PFSK-1 (cell line): ENCODE measurements at regions not wholly inside any gene's neighbourhood (a gene's known extent, or its start where the extent isn't known, plus 50 kb on each side); places are given as distances from the start of the nearest gene placed in this dataset.

Source experiments
- FOXP2 ChIP-seq: optimal IDR thresholded peaks from 2 replicates; pipeline ENCODE3; 2011; ENCODE audit warnings: borderline replicate concordance, control low read depth, inconsistent platforms; ENCODE audit not compliant: insufficient read depth; ENCODE audit errors: extremely low read length, extremely low read depth
- POLR2AphosphoS5 ChIP-seq: IDR thresholded peaks from 2 replicates; pipeline ENCODE4 v1.6.1; 2012; ENCODE audit warnings: low read depth, mild to moderate bottlenecking, control low read depth, low read length, moderate library complexity
- SIN3A ChIP-seq: IDR thresholded peaks from 2 replicates; pipeline ENCODE4 v1.6.1; 2012; ENCODE audit warnings: mild to moderate bottlenecking, low read length, moderate library complexity, borderline replicate concordance; ENCODE audit not compliant: insufficient read depth
- TAF1 ChIP-seq: IDR thresholded peaks from 2 replicates; pipeline ENCODE4 v1.6.1; 2012; ENCODE audit warnings: low read length, control low read depth, borderline replicate concordance; ENCODE audit not compliant: insufficient read depth
- TF ChIP-seq, protein P1 (sequence below), 2 experiments: IDR thresholded peaks; 2 replicates each; pipeline versions ENCODE4 v1.6.1 to v1.8.0; 2011 to 2012; ENCODE audit warnings: low read depth in 2 of 2, low read length in 2 of 2, control low read depth in 1 of 2, inconsistent platforms in 1 of 2, mild to moderate bottlenecking in 1 of 2, moderate library complexity in 1 of 2; ENCODE audit not compliant: insufficient read depth in 1 of 2

DNA sequence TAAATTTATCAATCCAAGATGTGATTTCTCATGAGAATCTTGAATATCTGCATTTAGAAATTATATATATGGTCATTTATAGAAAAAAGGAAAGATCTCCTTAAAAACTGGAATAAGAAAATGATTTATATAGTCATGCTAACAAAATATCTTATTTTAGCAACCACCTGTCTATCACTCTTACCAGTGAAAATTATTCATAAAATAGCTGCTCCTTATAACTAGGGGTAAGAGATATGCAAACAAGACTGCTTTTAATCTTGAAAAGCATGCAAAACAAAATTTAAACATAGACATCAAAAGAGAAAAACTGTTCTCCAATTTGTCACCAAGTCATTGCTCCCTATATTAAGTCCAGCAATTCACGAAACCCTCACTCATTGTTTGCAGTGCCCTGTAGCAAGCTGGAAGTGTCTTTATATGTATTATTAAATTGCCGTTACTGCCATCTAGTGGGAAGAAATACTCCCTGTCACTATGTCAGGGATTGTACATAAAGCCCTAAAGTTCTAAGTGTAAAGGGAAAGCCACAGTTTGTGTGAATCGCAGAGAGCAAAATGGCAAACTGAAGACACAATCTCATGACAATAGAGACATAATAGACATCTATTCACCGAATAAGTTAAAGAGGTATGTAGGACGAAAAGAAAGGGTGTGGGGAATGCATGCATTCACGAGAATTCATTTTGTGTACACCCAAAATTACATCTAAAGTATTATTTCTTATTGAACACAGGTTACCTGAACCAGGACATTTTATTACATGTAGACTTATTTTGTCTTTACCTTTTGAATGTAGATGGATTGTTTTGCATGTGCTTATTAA lies 600.5 kb downstream of the USP25 start:
- TF ChIP-seq SIN3A (no peak), FOXP2 (no peak), TAF1 (no peak), POLR2AphosphoS5 (no peak)
- TF ChIP-seq, protein P1, sequence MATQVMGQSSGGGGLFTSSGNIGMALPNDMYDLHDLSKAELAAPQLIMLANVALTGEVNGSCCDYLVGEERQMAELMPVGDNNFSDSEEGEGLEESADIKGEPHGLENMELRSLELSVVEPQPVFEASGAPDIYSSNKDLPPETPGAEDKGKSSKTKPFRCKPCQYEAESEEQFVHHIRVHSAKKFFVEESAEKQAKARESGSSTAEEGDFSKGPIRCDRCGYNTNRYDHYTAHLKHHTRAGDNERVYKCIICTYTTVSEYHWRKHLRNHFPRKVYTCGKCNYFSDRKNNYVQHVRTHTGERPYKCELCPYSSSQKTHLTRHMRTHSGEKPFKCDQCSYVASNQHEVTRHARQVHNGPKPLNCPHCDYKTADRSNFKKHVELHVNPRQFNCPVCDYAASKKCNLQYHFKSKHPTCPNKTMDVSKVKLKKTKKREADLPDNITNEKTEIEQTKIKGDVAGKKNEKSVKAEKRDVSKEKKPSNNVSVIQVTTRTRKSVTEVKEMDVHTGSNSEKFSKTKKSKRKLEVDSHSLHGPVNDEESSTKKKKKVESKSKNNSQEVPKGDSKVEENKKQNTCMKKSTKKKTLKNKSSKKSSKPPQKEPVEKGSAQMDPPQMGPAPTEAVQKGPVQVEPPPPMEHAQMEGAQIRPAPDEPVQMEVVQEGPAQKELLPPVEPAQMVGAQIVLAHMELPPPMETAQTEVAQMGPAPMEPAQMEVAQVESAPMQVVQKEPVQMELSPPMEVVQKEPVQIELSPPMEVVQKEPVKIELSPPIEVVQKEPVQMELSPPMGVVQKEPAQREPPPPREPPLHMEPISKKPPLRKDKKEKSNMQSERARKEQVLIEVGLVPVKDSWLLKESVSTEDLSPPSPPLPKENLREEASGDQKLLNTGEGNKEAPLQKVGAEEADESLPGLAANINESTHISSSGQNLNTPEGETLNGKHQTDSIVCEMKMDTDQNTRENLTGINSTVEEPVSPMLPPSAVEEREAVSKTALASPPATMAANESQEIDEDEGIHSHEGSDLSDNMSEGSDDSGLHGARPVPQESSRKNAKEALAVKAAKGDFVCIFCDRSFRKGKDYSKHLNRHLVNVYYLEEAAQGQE (IDR thresholded peaks at IDR 0.05; ENCODE audit: insufficient read depth in 1 of 2, low read depth in 2 of 2, low read length in 2 of 2) = no peak

DNA sequence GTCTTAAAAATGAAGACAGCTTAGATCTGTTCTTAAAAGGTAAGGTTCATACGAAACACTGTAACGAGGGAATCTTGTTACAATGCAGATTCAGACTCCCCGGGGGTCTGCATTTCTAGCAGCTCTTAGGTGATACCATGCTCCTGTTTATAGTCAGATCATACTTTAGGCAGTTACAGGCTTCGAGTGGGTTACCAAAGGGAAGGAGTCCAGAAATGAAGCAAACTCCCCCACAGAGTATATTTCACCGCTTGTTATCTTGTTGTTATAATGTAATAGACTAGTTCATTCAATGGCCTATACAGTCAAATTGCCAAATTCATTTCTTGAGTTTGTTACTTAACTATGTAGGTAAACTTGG lies 601.1 kb downstream of the USP25 start:
- TF ChIP-seq, protein P1 (IDR thresholded peaks at IDR 0.05; ENCODE audit: insufficient read depth in 1 of 2, low read depth in 2 of 2, low read length in 2 of 2) = no peak
- TF ChIP-seq TAF1 = no peak
- TF ChIP-seq FOXP2 = no peak
- no peak for TF ChIP-seq SIN3A
- TF ChIP-seq POLR2AphosphoS5 = no peak

DNA sequence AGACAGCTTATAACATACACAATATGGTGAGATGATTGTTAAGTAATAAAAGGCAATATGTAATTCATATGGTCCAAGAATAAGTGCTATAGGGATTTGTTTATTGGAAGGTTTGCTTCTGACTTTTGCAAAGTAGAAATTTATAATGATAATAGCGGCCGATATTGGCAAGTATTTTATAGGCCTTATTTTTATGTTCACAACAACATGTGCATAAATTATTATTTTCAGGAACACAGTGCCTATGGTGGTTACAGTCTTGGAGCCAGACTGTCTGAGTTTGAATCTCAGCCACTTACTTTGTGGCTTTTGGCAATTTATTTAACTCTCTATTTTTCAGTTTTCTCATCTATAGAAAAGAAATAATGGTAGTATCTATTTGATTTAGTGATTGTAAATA lies 607.5 kb downstream of the USP25 start:
- TF ChIP-seq SIN3A = no peak
- TF ChIP-seq, protein P1 (IDR thresholded peaks at IDR 0.05; ENCODE audit: insufficient read depth in 1 of 2, low read depth in 2 of 2, low read length in 2 of 2) = no peak
- no peak for TF ChIP-seq TAF1
- no peak for TF ChIP-seq POLR2AphosphoS5
- TF ChIP-seq FOXP2 = no peak

GRCh38 chr21:16342932-16343331 lies 613.1 kb downstream of the USP25 start:
- TF ChIP-seq SIN3A = no peak
- TF ChIP-seq, protein P1 (IDR thresholded peaks at IDR 0.05; ENCODE audit: insufficient read depth in 1 of 2, low read depth in 2 of 2, low read length in 2 of 2) = no peak
- TF ChIP-seq POLR2AphosphoS5 = no peak
- no peak for TF ChIP-seq FOXP2
